ENCODE measurements at regions not wholly inside any gene's neighbourhood (a gene's known extent, or its start where the extent isn't known, plus 50 kb on each side); places are given as distances from the start of the nearest gene placed in this dataset.

DNA sequence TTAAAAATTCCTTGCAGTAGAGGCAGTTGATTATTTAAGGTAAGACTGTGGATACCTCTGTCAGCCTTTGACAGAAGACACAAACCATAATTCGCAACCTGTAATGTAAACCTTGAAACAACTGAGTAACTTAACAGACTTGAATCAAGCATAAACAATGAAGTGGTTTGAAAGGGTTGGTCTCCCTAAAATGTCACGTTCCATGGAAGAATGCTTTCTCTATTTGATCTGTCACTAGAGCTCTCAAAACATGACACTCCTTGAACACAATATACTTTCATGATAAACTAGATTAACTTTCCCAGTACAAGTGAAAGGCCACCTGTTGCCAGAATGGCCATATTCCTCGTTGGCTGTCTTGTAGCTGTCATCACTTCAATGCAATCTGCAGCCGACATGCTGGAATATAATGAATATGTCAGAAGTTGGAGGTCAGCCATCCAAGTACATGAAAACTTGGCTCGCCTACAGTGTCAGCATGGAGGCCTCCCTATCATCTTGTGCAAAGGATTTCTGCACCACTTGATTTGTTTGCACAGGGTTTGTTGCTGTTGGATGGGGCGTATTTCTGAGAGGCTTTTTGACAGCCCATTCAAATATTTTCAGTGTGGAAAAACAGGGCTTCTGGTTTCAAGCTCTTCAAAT lies 228.0 kb downstream of the TLE4 start:
- H3K4me3 ChIP-seq (ENCODE audit: low read depth, poor library complexity, severe bottlenecking) = no peak overlapping the region
- intact Hi-C loops (cut with DNase I; ENCODE audit: low total_unique reads) = no loop called here
- TF ChIP-seq, protein P1, sequence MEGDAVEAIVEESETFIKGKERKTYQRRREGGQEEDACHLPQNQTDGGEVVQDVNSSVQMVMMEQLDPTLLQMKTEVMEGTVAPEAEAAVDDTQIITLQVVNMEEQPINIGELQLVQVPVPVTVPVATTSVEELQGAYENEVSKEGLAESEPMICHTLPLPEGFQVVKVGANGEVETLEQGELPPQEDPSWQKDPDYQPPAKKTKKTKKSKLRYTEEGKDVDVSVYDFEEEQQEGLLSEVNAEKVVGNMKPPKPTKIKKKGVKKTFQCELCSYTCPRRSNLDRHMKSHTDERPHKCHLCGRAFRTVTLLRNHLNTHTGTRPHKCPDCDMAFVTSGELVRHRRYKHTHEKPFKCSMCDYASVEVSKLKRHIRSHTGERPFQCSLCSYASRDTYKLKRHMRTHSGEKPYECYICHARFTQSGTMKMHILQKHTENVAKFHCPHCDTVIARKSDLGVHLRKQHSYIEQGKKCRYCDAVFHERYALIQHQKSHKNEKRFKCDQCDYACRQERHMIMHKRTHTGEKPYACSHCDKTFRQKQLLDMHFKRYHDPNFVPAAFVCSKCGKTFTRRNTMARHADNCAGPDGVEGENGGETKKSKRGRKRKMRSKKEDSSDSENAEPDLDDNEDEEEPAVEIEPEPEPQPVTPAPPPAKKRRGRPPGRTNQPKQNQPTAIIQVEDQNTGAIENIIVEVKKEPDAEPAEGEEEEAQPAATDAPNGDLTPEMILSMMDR (IDR thresholded peaks at IDR 0.05) = no peak
- TF ChIP-seq POLR2A (IDR thresholded peaks at IDR 0.05) = no peak
- no peak for DNase-seq (ENCODE audit: low spot score in 2 of 2)
- WGBS, 2 donors = 43 to 51% methylated on average over 6 of the region's 6 CpGs

DNA sequence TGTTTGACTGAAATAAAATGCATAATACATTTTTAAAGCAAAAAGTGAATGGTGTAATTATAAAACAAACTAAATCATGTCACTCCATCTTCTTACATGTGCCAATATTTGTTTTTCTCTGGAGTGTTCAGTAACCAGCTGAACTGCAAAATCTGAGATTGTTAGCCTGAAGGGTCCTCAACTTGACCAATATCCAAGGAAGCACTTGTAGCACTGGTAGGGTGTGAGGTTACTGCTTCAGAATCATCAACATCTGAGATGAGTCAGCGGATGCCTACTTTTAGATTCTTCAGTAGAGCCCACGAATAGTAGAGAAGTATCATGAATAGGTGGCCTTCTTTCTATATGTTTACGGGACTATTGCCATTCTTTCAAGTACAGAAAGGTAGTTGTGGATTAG lies 226.7 kb downstream of the TLE4 start:
- 88 to 93% methylated on average over 3 of the region's 3 CpGs for WGBS, 2 donors
- intact Hi-C loops (cut with DNase I; ENCODE audit: low total_unique reads) = no loop called here
- DNase-seq (ENCODE audit: low spot score in 2 of 2) = no peak
- H3K4me3 ChIP-seq (ENCODE audit: low read depth, poor library complexity, severe bottlenecking) = no peak overlapping the region
- TF ChIP-seq, protein P1 (IDR thresholded peaks at IDR 0.05) = no peak
- no peak for TF ChIP-seq POLR2A (IDR thresholded peaks at IDR 0.05)

DNA sequence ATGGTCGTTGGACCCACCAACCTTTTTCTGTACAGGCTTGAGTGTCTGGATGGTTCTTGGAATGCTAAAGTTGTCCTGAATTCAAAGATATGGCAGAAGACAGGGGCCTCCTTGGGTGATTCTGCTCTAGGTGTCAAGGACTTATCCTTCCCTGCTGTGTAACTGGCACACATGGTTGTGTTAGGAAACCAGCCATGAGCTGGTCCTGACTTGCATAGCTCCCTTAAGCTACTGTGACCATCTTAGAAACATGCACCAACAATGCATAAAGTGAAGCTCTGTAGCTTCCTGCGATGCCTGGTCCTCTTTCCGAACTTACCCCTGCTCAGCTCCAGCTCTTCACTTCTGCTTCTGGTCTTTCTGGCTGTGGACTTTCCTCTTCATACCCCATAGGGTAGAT lies 224.6 kb downstream of the TLE4 start:
- no peak for DNase-seq (ENCODE audit: low spot score in 2 of 2)
- TF ChIP-seq POLR2A (IDR thresholded peaks at IDR 0.05) = no peak
- TF ChIP-seq, protein P1 (IDR thresholded peaks at IDR 0.05) = no peak
- H3K4me3 ChIP-seq (ENCODE audit: low read depth, poor library complexity, severe bottlenecking) = no peak overlapping the region
- WGBS, 2 donors = 59 to 65% methylated on average over 3 of the region's 3 CpGs
- intact Hi-C loops (cut with DNase I; ENCODE audit: low total_unique reads) = no loop called here

DNA sequence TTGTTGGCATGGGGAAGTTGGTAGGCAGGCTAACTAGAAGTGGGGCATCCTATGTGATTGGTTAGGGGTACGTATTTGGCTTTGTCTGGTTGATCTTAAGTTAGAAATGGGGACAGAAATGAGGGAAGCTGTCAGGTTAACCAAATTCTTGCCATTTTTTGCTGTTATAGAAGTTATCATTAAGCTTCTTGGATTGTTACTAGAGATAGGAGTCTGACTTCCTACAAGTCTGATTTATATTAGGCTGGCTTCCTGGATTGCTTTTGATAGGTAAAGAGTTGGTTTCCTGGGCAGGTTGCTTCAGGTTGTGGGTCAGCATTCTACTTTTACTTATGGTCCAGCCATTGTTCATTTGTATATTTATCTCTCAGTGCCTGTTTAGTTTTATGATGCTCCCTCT lies 216.9 kb downstream of the TLE4 start:
- TF ChIP-seq POLR2A (IDR thresholded peaks at IDR 0.05) = no peak
- TF ChIP-seq, protein P1 (IDR thresholded peaks at IDR 0.05) = no peak
- 86 to 95% methylated on average over 1 of the region's 1 CpG for WGBS, 2 donors
- H3K4me3 ChIP-seq (ENCODE audit: low read depth, poor library complexity, severe bottlenecking) = no peak overlapping the region
- DNase-seq (ENCODE audit: low spot score in 2 of 2) = no peak
- intact Hi-C loops (cut with DNase I; ENCODE audit: low total_unique reads) = no loop called here

DNA sequence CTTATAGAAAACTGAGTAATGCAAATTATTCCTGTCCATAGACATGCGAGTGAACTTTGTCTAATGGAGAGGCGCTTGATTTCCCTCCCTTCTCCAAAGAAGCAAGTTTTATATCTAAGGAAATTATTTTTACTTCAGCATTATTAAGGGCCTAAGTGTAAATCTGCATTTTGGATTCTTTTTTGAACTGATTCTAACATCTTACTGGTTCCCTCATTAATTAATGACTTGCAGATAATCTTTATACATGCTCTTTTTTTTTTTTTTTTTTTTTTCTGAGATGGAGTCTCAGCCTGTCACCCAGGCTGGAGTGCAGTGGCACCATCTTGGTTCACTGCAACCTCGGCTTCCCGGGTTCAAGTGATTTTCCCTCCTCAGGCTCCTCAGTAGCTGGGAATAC lies 209.5 kb downstream of the TLE4 start:
- intact Hi-C loops (cut with DNase I; ENCODE audit: low total_unique reads) = no loop called here
- DNase-seq (ENCODE audit: low spot score in 2 of 2) = no peak
- TF ChIP-seq, protein P1 (IDR thresholded peaks at IDR 0.05) = no peak
- 96 to 98% methylated on average over 4 of the region's 4 CpGs for WGBS, 2 donors
- no peak overlapping the region for H3K4me3 ChIP-seq (ENCODE audit: low read depth, poor library complexity, severe bottlenecking)

DNA sequence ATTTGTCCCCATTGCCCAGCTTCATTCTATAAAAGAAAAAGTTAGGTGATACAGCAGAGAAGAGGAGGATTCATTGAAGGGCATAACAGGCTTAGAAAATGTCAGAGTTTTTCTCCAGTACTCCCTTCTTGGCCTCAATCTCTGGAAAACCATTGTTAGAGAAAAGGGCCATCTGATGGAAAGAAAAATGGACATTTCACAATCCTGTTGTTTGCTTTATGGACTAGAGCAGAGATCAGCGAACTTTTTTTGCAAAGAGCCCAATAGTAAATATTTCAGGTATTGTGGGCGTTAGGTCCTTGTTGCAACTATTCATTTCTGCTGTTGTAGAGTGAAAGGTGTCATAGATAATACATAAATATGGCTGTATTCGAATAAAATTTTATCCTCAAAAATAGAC lies 208.8 kb downstream of the TLE4 start:
- intact Hi-C loops (cut with DNase I; ENCODE audit: low total_unique reads) = no loop called here
- no peak for DNase-seq (ENCODE audit: low spot score in 2 of 2)
- no peak overlapping the region for H3K4me3 ChIP-seq (ENCODE audit: low read depth, poor library complexity, severe bottlenecking)
- WGBS, 2 donors = 93 to 95% methylated on average over 3 of the region's 3 CpGs
- TF ChIP-seq POLR2A (IDR thresholded peaks at IDR 0.05) = no peak
- TF ChIP-seq, protein P1 (IDR thresholded peaks at IDR 0.05) = no peak
